Breast epithelium (tissue), 3 donors: ENCODE measurements at regions not wholly inside any gene's neighbourhood (a gene's known extent, or its start where the extent isn't known, plus 50 kb on each side); places are given as distances from the start of the nearest gene placed in this dataset.

Experiments used
- CTCF ChIP-seq, 3 donors: fragments of 450-650 bp; IDR thresholded peaks; one replicate each; pipeline ENCODE4 v1.5.1; 2016 to 2017; ENCODE audit warnings: antibody characterized with exemption in 3 of 3, mild to moderate bottlenecking in 3 of 3, moderate library complexity in 3 of 3
- POLR2A ChIP-seq: fragments of 450-650 bp; IDR thresholded peaks from one replicate; pipeline ENCODE4 v1.6.1; 2016; ENCODE audit warnings: antibody characterized with exemption, mild to moderate bottlenecking, moderate library complexity
- POLR2AphosphoS5 ChIP-seq, 3 donors: sonication (generic); formaldehyde crosslinking; IDR thresholded peaks; one replicate each; pipeline ENCODE4 v1.6.1; 2017; ENCODE audit warnings: antibody characterized with exemption in 3 of 3

- no peak for TF ChIP-seq CTCF (IDR thresholded peaks at IDR 0.05)
- TF ChIP-seq POLR2A, result no peak
- TF ChIP-seq POLR2AphosphoS5 (IDR thresholded peaks at IDR 0.05), result no peak
These were observed 74.6 kb upstream of the LRATD1 start for GRCh38 chr2:14557916-14558315.
